ENCODE measurements at regions not wholly inside any gene's neighbourhood (a gene's known extent, or its start where the extent isn't known, plus 50 kb on each side); places are given as distances from the start of the nearest gene placed in this dataset.

DNA sequence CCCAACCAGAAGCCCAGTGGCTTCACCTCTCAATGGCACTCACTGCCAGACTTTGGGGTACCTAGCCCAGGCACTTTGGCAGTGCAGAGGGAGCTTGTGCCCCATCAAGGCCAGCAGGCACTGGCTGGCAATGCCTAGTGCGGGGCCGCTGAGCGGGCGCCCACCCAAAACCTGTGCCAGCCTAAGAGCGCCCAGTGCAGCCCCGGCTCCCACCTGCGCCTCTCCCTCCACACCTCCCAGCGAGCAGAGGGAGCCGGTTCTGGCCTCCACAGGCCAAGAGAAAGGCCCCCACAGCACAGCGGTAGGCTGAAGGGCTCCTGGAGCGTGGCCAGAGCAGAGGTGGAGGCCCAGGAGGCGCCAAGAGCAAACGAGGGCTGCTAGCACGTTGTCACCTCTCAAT is 930.8 kb downstream of the IPMK start:
- in situ Hi-C loops (cut with HindIII; ENCODE audit: extremely low pct_ligation_motif_present, low pct_unique_long_range_greater_than_20kb) (loop anchor here (10.0 to 25.0 kb wide), 2 partner anchors 318 to 725 kb away; no protein-coding TSS in a partner anchor), intact Hi-C loops (cut with micrococcal nuclease; ENCODE audit: unreplicated experiment) (loop anchor here (5.0 kb wide), 1 partner anchor 815 kb away; no protein-coding TSS in a partner anchor)
- Histone ChIP-seq H3K4me2 (ENCODE audit: low read depth, low read length) (no peak overlapping the region), H3K27me3 (ENCODE audit: control insufficient read depth in 1 of 2, insufficient read depth in 2 of 2, low read length in 2 of 2) (no peaks in the 10 kb centered on the region), H3K4me1 (ENCODE audit: insufficient read depth, low read length) (no peaks in the 10 kb centered on the region), H3K9me3 (ENCODE audit: low read length) (no peaks in the 10 kb centered on the region), H3K27ac (ENCODE audit: extremely low read length, insufficient read depth, low read length) (no peak overlapping the region), H3K9ac (ENCODE audit: insufficient read depth, low read depth, low read length) (no peak overlapping the region), H3K36me3 (replicated peaks in 1 of 2; ENCODE audit: control insufficient read depth in 1 of 2, insufficient read depth in 2 of 2, low read length in 2 of 2) (no peaks in the 10 kb centered on the region), H2AFZ (ENCODE audit: low read length) (no peak overlapping the region), H3K79me2 (ENCODE audit: insufficient read depth, low read length) (no peaks in the 10 kb centered on the region), H4K20me1 (ENCODE audit: insufficient read depth, low read length) (no peaks in the 10 kb centered on the region), H3K4me3 (replicated peaks in 1 of 3; ENCODE audit: insufficient read depth in 1 of 3, low read depth in 2 of 3, low read length in 3 of 3) (no peak overlapping the region)
- no peak for ATAC-seq
- POLR2A ChIA-PET, result no interaction called here
- no peak for FAIRE-seq
- DNase-seq (ENCODE audit: low spot score), result no peak
- no CpG with 5 or more reads among the region's 14 CpGs for WGBS (ENCODE audit: low lambda C conversion rate)
- CTCF ChIA-PET (ENCODE audit: low intra/inter-chr PET ratio, low total read pairs), result no interaction called here
- BruUV-seq (replicated peaks), result no TSS peak
- TF ChIP-seq ZNF737 (CRISPR knock-in tag; IDR thresholded peaks at IDR 0.05; ENCODE audit: borderline replicate concordance), result no peak
- TF ChIP-seq, protein P1, sequence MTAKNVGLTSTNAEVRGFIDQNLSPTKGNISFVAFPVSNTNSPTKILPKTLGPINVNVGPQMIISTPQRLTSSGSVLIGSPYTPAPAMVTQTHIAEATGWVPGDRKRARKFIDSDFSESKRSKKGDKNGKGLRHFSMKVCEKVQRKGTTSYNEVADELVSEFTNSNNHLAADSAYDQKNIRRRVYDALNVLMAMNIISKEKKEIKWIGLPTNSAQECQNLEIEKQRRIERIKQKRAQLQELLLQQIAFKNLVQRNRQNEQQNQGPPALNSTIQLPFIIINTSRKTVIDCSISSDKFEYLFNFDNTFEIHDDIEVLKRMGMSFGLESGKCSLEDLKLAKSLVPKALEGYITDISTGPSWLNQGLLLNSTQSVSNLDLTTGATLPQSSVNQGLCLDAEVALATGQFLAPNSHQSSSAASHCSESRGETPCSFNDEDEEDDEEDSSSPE (CRISPR knock-in tag; IDR thresholded peaks at IDR 0.05), result no peak
- TF ChIP-seq FOXA1 (IDR thresholded peaks at IDR 0.05), result no peak
- no peak for TF ChIP-seq FOXA1 (CRISPR knock-in tag; IDR thresholded peaks at IDR 0.05)
- no peak for TF ChIP-seq EED (CRISPR knock-in tag; IDR thresholded peaks at IDR 0.05)
- TF ChIP-seq, protein P2, sequence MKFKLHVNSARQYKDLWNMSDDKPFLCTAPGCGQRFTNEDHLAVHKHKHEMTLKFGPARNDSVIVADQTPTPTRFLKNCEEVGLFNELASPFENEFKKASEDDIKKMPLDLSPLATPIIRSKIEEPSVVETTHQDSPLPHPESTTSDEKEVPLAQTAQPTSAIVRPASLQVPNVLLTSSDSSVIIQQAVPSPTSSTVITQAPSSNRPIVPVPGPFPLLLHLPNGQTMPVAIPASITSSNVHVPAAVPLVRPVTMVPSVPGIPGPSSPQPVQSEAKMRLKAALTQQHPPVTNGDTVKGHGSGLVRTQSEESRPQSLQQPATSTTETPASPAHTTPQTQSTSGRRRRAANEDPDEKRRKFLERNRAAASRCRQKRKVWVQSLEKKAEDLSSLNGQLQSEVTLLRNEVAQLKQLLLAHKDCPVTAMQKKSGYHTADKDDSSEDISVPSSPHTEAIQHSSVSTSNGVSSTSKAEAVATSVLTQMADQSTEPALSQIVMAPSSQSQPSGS (CRISPR knock-in tag; IDR thresholded peaks at IDR 0.05), result no peak
- no peak for TF ChIP-seq THYN1 (CRISPR knock-in tag; IDR thresholded peaks at IDR 0.05; ENCODE audit: borderline replicate concordance, low read depth)
- no peak for TF ChIP-seq ZSCAN21 (CRISPR knock-in tag; IDR thresholded peaks at IDR 0.05; ENCODE audit: borderline replicate concordance)
- TF ChIP-seq, protein P3, sequence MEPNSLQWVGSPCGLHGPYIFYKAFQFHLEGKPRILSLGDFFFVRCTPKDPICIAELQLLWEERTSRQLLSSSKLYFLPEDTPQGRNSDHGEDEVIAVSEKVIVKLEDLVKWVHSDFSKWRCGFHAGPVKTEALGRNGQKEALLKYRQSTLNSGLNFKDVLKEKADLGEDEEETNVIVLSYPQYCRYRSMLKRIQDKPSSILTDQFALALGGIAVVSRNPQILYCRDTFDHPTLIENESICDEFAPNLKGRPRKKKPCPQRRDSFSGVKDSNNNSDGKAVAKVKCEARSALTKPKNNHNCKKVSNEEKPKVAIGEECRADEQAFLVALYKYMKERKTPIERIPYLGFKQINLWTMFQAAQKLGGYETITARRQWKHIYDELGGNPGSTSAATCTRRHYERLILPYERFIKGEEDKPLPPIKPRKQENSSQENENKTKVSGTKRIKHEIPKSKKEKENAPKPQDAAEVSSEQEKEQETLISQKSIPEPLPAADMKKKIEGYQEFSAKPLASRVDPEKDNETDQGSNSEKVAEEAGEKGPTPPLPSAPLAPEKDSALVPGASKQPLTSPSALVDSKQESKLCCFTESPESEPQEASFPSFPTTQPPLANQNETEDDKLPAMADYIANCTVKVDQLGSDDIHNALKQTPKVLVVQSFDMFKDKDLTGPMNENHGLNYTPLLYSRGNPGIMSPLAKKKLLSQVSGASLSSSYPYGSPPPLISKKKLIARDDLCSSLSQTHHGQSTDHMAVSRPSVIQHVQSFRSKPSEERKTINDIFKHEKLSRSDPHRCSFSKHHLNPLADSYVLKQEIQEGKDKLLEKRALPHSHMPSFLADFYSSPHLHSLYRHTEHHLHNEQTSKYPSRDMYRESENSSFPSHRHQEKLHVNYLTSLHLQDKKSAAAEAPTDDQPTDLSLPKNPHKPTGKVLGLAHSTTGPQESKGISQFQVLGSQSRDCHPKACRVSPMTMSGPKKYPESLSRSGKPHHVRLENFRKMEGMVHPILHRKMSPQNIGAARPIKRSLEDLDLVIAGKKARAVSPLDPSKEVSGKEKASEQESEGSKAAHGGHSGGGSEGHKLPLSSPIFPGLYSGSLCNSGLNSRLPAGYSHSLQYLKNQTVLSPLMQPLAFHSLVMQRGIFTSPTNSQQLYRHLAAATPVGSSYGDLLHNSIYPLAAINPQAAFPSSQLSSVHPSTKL (CRISPR knock-in tag; IDR thresholded peaks at IDR 0.05), result no peak
- TF ChIP-seq, protein P4, sequence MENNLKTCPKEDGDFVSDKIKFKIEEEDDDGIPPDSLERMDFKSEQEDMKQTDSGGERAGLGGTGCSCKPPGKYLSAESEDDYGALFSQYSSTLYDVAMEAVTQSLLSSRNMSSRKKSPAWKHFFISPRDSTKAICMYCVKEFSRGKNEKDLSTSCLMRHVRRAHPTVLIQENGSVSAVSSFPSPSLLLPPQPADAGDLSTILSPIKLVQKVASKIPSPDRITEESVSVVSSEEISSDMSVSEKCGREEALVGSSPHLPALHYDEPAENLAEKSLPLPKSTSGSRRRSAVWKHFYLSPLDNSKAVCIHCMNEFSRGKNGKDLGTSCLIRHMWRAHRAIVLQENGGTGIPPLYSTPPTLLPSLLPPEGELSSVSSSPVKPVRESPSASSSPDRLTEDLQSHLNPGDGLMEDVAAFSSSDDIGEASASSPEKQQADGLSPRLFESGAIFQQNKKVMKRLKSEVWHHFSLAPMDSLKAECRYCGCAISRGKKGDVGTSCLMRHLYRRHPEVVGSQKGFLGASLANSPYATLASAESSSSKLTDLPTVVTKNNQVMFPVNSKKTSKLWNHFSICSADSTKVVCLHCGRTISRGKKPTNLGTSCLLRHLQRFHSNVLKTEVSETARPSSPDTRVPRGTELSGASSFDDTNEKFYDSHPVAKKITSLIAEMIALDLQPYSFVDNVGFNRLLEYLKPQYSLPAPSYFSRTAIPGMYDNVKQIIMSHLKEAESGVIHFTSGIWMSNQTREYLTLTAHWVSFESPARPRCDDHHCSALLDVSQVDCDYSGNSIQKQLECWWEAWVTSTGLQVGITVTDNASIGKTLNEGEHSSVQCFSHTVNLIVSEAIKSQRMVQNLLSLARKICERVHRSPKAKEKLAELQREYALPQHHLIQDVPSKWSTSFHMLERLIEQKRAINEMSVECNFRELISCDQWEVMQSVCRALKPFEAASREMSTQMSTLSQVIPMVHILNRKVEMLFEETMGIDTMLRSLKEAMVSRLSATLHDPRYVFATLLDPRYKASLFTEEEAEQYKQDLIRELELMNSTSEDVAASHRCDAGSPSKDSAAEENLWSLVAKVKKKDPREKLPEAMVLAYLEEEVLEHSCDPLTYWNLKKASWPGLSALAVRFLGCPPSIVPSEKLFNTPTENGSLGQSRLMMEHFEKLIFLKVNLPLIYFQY (CRISPR knock-in tag; IDR thresholded peaks at IDR 0.05; ENCODE audit: borderline replicate concordance), result no peak
- no peak for TF ChIP-seq RBFOX2 (IDR thresholded peaks at IDR 0.05; ENCODE audit: low read depth, low read length)
- TF ChIP-seq, protein P5, sequence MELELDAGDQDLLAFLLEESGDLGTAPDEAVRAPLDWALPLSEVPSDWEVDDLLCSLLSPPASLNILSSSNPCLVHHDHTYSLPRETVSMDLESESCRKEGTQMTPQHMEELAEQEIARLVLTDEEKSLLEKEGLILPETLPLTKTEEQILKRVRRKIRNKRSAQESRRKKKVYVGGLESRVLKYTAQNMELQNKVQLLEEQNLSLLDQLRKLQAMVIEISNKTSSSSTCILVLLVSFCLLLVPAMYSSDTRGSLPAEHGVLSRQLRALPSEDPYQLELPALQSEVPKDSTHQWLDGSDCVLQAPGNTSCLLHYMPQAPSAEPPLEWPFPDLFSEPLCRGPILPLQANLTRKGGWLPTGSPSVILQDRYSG (CRISPR knock-in tag; IDR thresholded peaks at IDR 0.05), result no peak
- no peak for TF ChIP-seq KDM6A (CRISPR knock-in tag; IDR thresholded peaks at IDR 0.05; ENCODE audit: low read depth)
- no peak for TF ChIP-seq ZNF841 (CRISPR knock-in tag; IDR thresholded peaks at IDR 0.05; ENCODE audit: borderline replicate concordance)

All from HepG2 (cell line).